Esophagus squamous epithelium (tissue), 5 donors: ENCODE measurements at regions not wholly inside any gene's neighbourhood (a gene's known extent, or its start where the extent isn't known, plus 50 kb on each side); places are given as distances from the start of the nearest gene placed in this dataset.

ENCODE experiments used
- DNase-seq: peaks from one replicate; lab custom pipeline; 2025; lab: John Stamatoyannopoulos, UW
- H3K27ac ChIP-seq, 4 donors: fragments of 200-600 bp; sonication (generic); one replicate each; pipeline ENCODE4 v1.5.1; 2016 to 2019; ENCODE audit warnings: mild to moderate bottlenecking in 1 of 4
- H3K27me3 ChIP-seq, 4 donors: fragments of 200-600 bp; sonication (generic); 1 replicate in 3 of 4; 2 replicates in 1 of 4; pipeline versions ENCODE4 v1.5.1 to v1.6.0; 2017 to 2021; ENCODE audit warnings: antibody characterized with exemption in 1 of 4
- H3K36me3 ChIP-seq, 3 donors: fragments of 200-600 bp; sonication (generic); one replicate each; pipeline ENCODE4 v1.5.1; 2016 to 2019
- H3K4me1 ChIP-seq, 3 donors: fragments of 200-600 bp; sonication (generic); one replicate each; pipeline ENCODE4 v1.5.1; 2017 to 2019
- H3K4me3 ChIP-seq, 4 donors: fragments of 200-600 bp; sonication (generic); 1 replicate in 3 of 4; 2 replicates in 1 of 4; pipeline ENCODE4 v1.5.1; 2016 to 2019; ENCODE audit warnings: mild to moderate bottlenecking in 2 of 4, moderate library complexity in 1 of 4
- H3K9me3 ChIP-seq, 3 donors: fragments of 200-600 bp; sonication (generic); one replicate each; pipeline ENCODE4 v1.5.1; 2016 to 2019
- POLR2A ChIP-seq, 4 donors: fragments of 450-650 bp; IDR thresholded peaks; one replicate each; pipeline ENCODE4 v1.6.1; 2017; ENCODE audit warnings: antibody characterized with exemption in 4 of 4, mild to moderate bottlenecking in 4 of 4, moderate library complexity in 3 of 4
- WGBS, 2 donors: methylation state at CpG; one replicate each; pipeline ENCODE4 v1.1.5; 2018; 5-methylcytosine and 5-hydroxymethylcytosine counted together
- intact Hi-C: fragments of 100-400 bp; cut with DNase I; formaldehyde crosslinking; loops from one replicate; pipeline ENCODE4 v1.15.0; 2022
- TF ChIP-seq, protein P1 (sequence below), 6 experiments: fragments of 450-650 bp in 4 of 6; fragments of 200-600 bp in 2 of 6; sonication (generic) in 2 of 6; IDR thresholded peaks; one replicate each; pipeline ENCODE4 v1.5.1; 2016 to 2019; ENCODE audit warnings: antibody characterized with exemption in 6 of 6, mild to moderate bottlenecking in 4 of 6, moderate library complexity in 4 of 6
- donor health status: DM: yes; HTN: yes; CAD: no.

GRCh38 chr3:156610154-156610553, 55.2 kb upstream of the SSR3 start:
- H3K36me3 ChIP-seq = no peaks in the 10 kb centered on the region
- H3K9me3 ChIP-seq = no peaks in the 10 kb centered on the region
- no peak overlapping the region for H3K27ac ChIP-seq
- TF ChIP-seq POLR2A (IDR thresholded peaks at IDR 0.05) = no peak
- TF ChIP-seq, protein P1, sequence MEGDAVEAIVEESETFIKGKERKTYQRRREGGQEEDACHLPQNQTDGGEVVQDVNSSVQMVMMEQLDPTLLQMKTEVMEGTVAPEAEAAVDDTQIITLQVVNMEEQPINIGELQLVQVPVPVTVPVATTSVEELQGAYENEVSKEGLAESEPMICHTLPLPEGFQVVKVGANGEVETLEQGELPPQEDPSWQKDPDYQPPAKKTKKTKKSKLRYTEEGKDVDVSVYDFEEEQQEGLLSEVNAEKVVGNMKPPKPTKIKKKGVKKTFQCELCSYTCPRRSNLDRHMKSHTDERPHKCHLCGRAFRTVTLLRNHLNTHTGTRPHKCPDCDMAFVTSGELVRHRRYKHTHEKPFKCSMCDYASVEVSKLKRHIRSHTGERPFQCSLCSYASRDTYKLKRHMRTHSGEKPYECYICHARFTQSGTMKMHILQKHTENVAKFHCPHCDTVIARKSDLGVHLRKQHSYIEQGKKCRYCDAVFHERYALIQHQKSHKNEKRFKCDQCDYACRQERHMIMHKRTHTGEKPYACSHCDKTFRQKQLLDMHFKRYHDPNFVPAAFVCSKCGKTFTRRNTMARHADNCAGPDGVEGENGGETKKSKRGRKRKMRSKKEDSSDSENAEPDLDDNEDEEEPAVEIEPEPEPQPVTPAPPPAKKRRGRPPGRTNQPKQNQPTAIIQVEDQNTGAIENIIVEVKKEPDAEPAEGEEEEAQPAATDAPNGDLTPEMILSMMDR (IDR thresholded peaks at IDR 0.05) = no peak
- no peaks in the 10 kb centered on the region for H3K27me3 ChIP-seq
- intact Hi-C loops = no loop called here
- H3K4me1 ChIP-seq = peaks cover 0 to 13% (median 10%) of the 10 kb centered on the region in 3 donors
- no peak overlapping the region for H3K4me3 ChIP-seq
- DNase-seq = no peak
- 82 to 92% methylated on average over 2 of the region's 2 CpGs for WGBS, 2 donors

GRCh38 chr3:156609546-156609945, 54.6 kb upstream of the SSR3 start:
- Histone ChIP-seq H3K27ac (no peak overlapping the region), H3K9me3 (no peaks in the 10 kb centered on the region), H3K4me1 (peaks cover 0 to 13% (median 10%) of the 10 kb centered on the region in 3 donors), H3K27me3 (no peaks in the 10 kb centered on the region), H3K36me3 (no peaks in the 10 kb centered on the region), H3K4me3 (no peak overlapping the region)
- TF ChIP-seq, protein P1 (IDR thresholded peaks at IDR 0.05) = no peak
- no peak for TF ChIP-seq POLR2A (IDR thresholded peaks at IDR 0.05)
- intact Hi-C loops = no loop called here
- no peak for DNase-seq

- no peaks in the 10 kb centered on the region for H3K27me3 ChIP-seq
- no peaks in the 10 kb centered on the region for H3K9me3 ChIP-seq
- intact Hi-C loops = no loop called here
- H3K27ac ChIP-seq = no peak overlapping the region
- no peak overlapping the region for H3K4me3 ChIP-seq
- H3K4me1 ChIP-seq = peaks cover 0 to 13% (median 10%) of the 10 kb centered on the region in 3 donors
- TF ChIP-seq, protein P1 (IDR thresholded peaks at IDR 0.05) = no peak
- no peak for TF ChIP-seq POLR2A (IDR thresholded peaks at IDR 0.05)
- 76 to 89% methylated on average over 9 of the region's 9 CpGs for WGBS, 2 donors
- no peaks in the 10 kb centered on the region for H3K36me3 ChIP-seq
- no peak for DNase-seq
Measured at GRCh38 chr3:156608601-156609514, 53.9 kb upstream of the SSR3 start.

DNA sequence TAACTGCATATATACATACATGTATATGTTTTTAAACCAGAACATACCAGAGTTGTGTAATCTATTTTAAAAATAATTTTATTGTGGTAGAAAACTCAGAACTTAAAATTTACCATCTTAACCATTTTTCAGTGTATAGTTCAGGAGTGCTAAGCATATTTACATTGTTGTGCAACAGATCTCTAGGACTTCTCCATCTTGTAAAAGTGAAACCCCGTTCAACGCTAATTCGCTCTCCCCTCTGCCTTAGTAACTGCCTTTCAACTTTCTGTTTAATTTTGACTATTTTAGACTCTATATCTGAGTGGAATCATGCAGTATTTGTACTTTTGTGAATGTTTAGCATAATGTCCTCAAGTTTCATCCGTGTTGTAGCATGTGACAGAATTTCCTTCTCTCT, 51.8 kb upstream of the SSR3 start:
- peak overlapping the region in 1 of 4 donors; percentile 64 for H3K27ac ChIP-seq
- no peaks in the 10 kb centered on the region for H3K27me3 ChIP-seq
- H3K9me3 ChIP-seq = no peaks in the 10 kb centered on the region
- TF ChIP-seq, protein P1 (IDR thresholded peaks at IDR 0.05) = no peak
- TF ChIP-seq POLR2A (IDR thresholded peaks at IDR 0.05) = no peak
- intact Hi-C loops = no loop called here
- H3K4me1 ChIP-seq = peaks cover 0 to 13% (median 10%) of the 10 kb centered on the region in 3 donors
- no peaks in the 10 kb centered on the region for H3K36me3 ChIP-seq
- peak overlapping the region in 1 of 4 donors; percentile 62 for H3K4me3 ChIP-seq
- 69 to 74% methylated on average over 4 of the region's 4 CpGs for WGBS, 2 donors
- no peak for DNase-seq
